ENCODE measurements at regions not wholly inside any gene's neighbourhood (a gene's known extent, or its start where the extent isn't known, plus 50 kb on each side); places are given as distances from the start of the nearest gene placed in this dataset.

- Histone ChIP-seq H3K9me3 (no peaks in the 10 kb centered on the region), H3K4me3 (no peak overlapping the region), H3K4me1 (no peaks in the 10 kb centered on the region), H3K27ac (no peak overlapping the region), H3K27me3 (no peaks in the 10 kb centered on the region), H3K36me3 (no peaks in the 10 kb centered on the region)
- WGBS (ENCODE audit: insufficient coverage, low coverage, low lambda C conversion rate, missing lambda C conversion rate), result 22% methylated on average over 1 of the region's 1 CpG
- TF ChIP-seq POLR2A (IDR thresholded peaks at IDR 0.05) (no peak), CTCF (IDR thresholded peaks at IDR 0.05) (no peak)
- intact Hi-C loops (cut with DNase I), result no loop called here
- DNase-seq (no peak), ATAC-seq (no peak)
Measured at GRCh38 chr4:104302731-104303130, 192.0 kb downstream of the CXXC4 start.

GRCh38 chr4:104294811-104295210, 199.9 kb downstream of the CXXC4 start:
- H3K4me3 ChIP-seq, result no peak overlapping the region
- H3K27ac ChIP-seq, result no peak overlapping the region
- H3K9me3 ChIP-seq, result no peaks in the 10 kb centered on the region
- ATAC-seq, result no peak
- H3K4me1 ChIP-seq, result no peaks in the 10 kb centered on the region
- no peaks in the 10 kb centered on the region for H3K27me3 ChIP-seq
- DNase-seq, result no peak
- intact Hi-C loops (cut with DNase I), result no loop called here
- H3K36me3 ChIP-seq, result no peaks in the 10 kb centered on the region
- 43% methylated on average over 2 of the region's 2 CpGs for WGBS (ENCODE audit: insufficient coverage, low coverage, low lambda C conversion rate, missing lambda C conversion rate)
- TF ChIP-seq POLR2A (IDR thresholded peaks at IDR 0.05) (no peak), CTCF (IDR thresholded peaks at IDR 0.05) (no peak)

- Histone ChIP-seq H3K27ac (no peak overlapping the region), H3K4me1 (no peaks in the 10 kb centered on the region), H3K27me3 (no peaks in the 10 kb centered on the region), H3K9me3 (no peaks in the 10 kb centered on the region), H3K4me3 (no peak overlapping the region), H3K36me3 (no peaks in the 10 kb centered on the region)
- DNase-seq (no peak), ATAC-seq (no peak)
- TF ChIP-seq POLR2A (IDR thresholded peaks at IDR 0.05) (no peak), CTCF (IDR thresholded peaks at IDR 0.05) (no peak)
- intact Hi-C loops (cut with DNase I), result no loop called here
Measured at GRCh38 chr4:104286867-104287266, 207.8 kb downstream of the CXXC4 start.

GRCh38 chr4:104283303-104283702, 211.4 kb downstream of the CXXC4 start:
- Histone ChIP-seq H3K4me3 (no peak overlapping the region), H3K27ac (no peak overlapping the region), H3K4me1 (no peaks in the 10 kb centered on the region), H3K36me3 (no peaks in the 10 kb centered on the region), H3K27me3 (no peaks in the 10 kb centered on the region), H3K9me3 (no peaks in the 10 kb centered on the region)
- ATAC-seq (no peak), DNase-seq (no peak)
- TF ChIP-seq POLR2A (IDR thresholded peaks at IDR 0.05) (no peak), CTCF (IDR thresholded peaks at IDR 0.05) (no peak)
- intact Hi-C loops (cut with DNase I), result no loop called here

- DNase-seq (no peak), ATAC-seq (no peak)
- WGBS (ENCODE audit: insufficient coverage, low coverage, low lambda C conversion rate, missing lambda C conversion rate), result 49% methylated on average over 5 of the region's 5 CpGs
- Histone ChIP-seq H3K4me3 (no peak overlapping the region), H3K9me3 (no peaks in the 10 kb centered on the region), H3K27me3 (no peaks in the 10 kb centered on the region), H3K4me1 (no peaks in the 10 kb centered on the region), H3K27ac (no peak overlapping the region), H3K36me3 (no peaks in the 10 kb centered on the region)
- intact Hi-C loops (cut with DNase I), result no loop called here
- TF ChIP-seq CTCF (IDR thresholded peaks at IDR 0.05) (no peak), POLR2A (IDR thresholded peaks at IDR 0.05) (no peak)
Measured at GRCh38 chr4:104279744-104280143, 214.9 kb downstream of the CXXC4 start.
